ENCODE measurements at regions not wholly inside any gene's neighbourhood (a gene's known extent, or its start where the extent isn't known, plus 50 kb on each side); places are given as distances from the start of the nearest gene placed in this dataset.

- Mint-ChIP-seq H3K9me3 (peaks cover 9 to 15% of the 10 kb centered on the region in 2 donors), H3K27ac (no peak overlapping the region), H3K36me3 (peaks cover 0 to 5% of the 10 kb centered on the region in 2 donors)
- ATAC-seq = no peak
- no peak for DNase-seq (ENCODE audit: low spot score in 2 of 2)
Observed at GRCh38 chr4:166600264-166600663, 634.0 kb downstream of the SPOCK3 start.

- Mint-ChIP-seq H3K27ac (no peak overlapping the region), H3K36me3 (peaks cover 0 to 5% of the 10 kb centered on the region in 2 donors), H3K9me3 (peaks cover 9 to 14% of the 10 kb centered on the region in 2 donors)
- DNase-seq (ENCODE audit: low spot score in 2 of 2) = no peak
- no peak for ATAC-seq
Observed at GRCh38 chr4:166602068-166602467, 632.2 kb downstream of the SPOCK3 start.

- Mint-ChIP-seq H3K27ac (no peak overlapping the region), H3K36me3 (no peaks in the 10 kb centered on the region), H3K9me3 (peaks cover 3 to 7% of the 10 kb centered on the region in 2 donors)
- no peak for DNase-seq (ENCODE audit: low spot score in 2 of 2)
- no peak for ATAC-seq
Observed at GRCh38 chr4:166622425-166622977, 611.8 kb downstream of the SPOCK3 start.

- Mint-ChIP-seq H3K9me3 (peaks cover 0 to 11% of the 10 kb centered on the region in 2 donors), H3K36me3 (no peaks in the 10 kb centered on the region), H3K27ac (no peak overlapping the region)
- ATAC-seq (no peak), DNase-seq (ENCODE audit: low spot score in 2 of 2) (no peak)
Observed at GRCh38 chr4:166625018-166625637, 609.2 kb downstream of the SPOCK3 start.

- H3K27ac Mint-ChIP-seq = no peak overlapping the region
- H3K36me3 Mint-ChIP-seq = no peaks in the 10 kb centered on the region
- ATAC-seq (no peak), DNase-seq (ENCODE audit: low spot score in 2 of 2) (no peak)
- peaks cover 11 to 16% of the 10 kb centered on the region in 2 donors for H3K9me3 Mint-ChIP-seq
Observed at GRCh38 chr4:166628454-166628853, 605.8 kb downstream of the SPOCK3 start.

GRCh38 chr4:166635367-166635766 lies 598.9 kb downstream of the SPOCK3 start:
- ATAC-seq = no peak
- H3K9me3 Mint-ChIP-seq = peaks cover 19 to 20% of the 10 kb centered on the region in 2 donors
- H3K27ac Mint-ChIP-seq = no peak overlapping the region
- H3K36me3 Mint-ChIP-seq = no peaks in the 10 kb centered on the region
- DNase-seq (ENCODE audit: low spot score in 2 of 2) = no peak

GRCh38 chr4:166637816-166638215 lies 596.5 kb downstream of the SPOCK3 start:
- H3K9me3 Mint-ChIP-seq = peaks cover 9 to 10% of the 10 kb centered on the region in 2 donors
- H3K36me3 Mint-ChIP-seq = no peaks in the 10 kb centered on the region
- no peak overlapping the region for H3K27ac Mint-ChIP-seq
- ATAC-seq = no peak
- no peak for DNase-seq (ENCODE audit: low spot score in 2 of 2)

GRCh38 chr4:166655231-166655630 lies 579.1 kb downstream of the SPOCK3 start:
- peaks cover 0 to 6% of the 10 kb centered on the region in 2 donors for H3K9me3 Mint-ChIP-seq
- no peak overlapping the region for H3K27ac Mint-ChIP-seq
- no peaks in the 10 kb centered on the region for H3K36me3 Mint-ChIP-seq
- DNase-seq (ENCODE audit: low spot score in 2 of 2) = no peak
- no peak for ATAC-seq

GRCh38 chr4:166655705-166656104 lies 578.6 kb downstream of the SPOCK3 start:
- DNase-seq (ENCODE audit: low spot score in 2 of 2) (no peak), ATAC-seq (no peak)
- Mint-ChIP-seq H3K27ac (no peak overlapping the region), H3K9me3 (peaks cover 0 to 6% of the 10 kb centered on the region in 2 donors), H3K36me3 (no peaks in the 10 kb centered on the region)

- DNase-seq (ENCODE audit: low spot score in 2 of 2) (no peak), ATAC-seq (no peak)
- Mint-ChIP-seq H3K27ac (no peak overlapping the region), H3K36me3 (no peaks in the 10 kb centered on the region), H3K9me3 (peaks cover 0 to 4% of the 10 kb centered on the region in 2 donors)
Observed at GRCh38 chr4:166657261-166657660, 577.0 kb downstream of the SPOCK3 start.

GRCh38 chr4:166658585-166658984 lies 575.7 kb downstream of the SPOCK3 start:
- DNase-seq (ENCODE audit: low spot score in 2 of 2) = no peak
- no peak for ATAC-seq
- Mint-ChIP-seq H3K9me3 (peaks cover 0 to 7% of the 10 kb centered on the region in 2 donors), H3K36me3 (no peaks in the 10 kb centered on the region), H3K27ac (no peak overlapping the region)

GRCh38 chr4:166662266-166662843 lies 571.9 kb downstream of the SPOCK3 start:
- peaks cover 0 to 7% of the 10 kb centered on the region in 2 donors for H3K9me3 Mint-ChIP-seq
- no peaks in the 10 kb centered on the region for H3K36me3 Mint-ChIP-seq
- no peak overlapping the region for H3K27ac Mint-ChIP-seq
- DNase-seq (ENCODE audit: low spot score in 2 of 2) (no peak), ATAC-seq (no peak)

GRCh38 chr4:166670341-166670740 lies 564.0 kb downstream of the SPOCK3 start:
- DNase-seq (ENCODE audit: low spot score in 2 of 2) (no peak), ATAC-seq (no peak)
- H3K27ac Mint-ChIP-seq = no peak overlapping the region
- peaks cover 0 to 13% of the 10 kb centered on the region in 2 donors for H3K9me3 Mint-ChIP-seq
- no peaks in the 10 kb centered on the region for H3K36me3 Mint-ChIP-seq

GRCh38 chr4:166673911-166674310 lies 560.4 kb downstream of the SPOCK3 start:
- DNase-seq (ENCODE audit: low spot score in 2 of 2) (no peak), ATAC-seq (no peak)
- Mint-ChIP-seq H3K36me3 (no peaks in the 10 kb centered on the region), H3K9me3 (peaks cover 4 to 14% of the 10 kb centered on the region in 2 donors), H3K27ac (no peak overlapping the region)

GRCh38 chr4:166675411-166675810 lies 558.9 kb downstream of the SPOCK3 start:
- Mint-ChIP-seq H3K36me3 (no peaks in the 10 kb centered on the region), H3K27ac (no peak overlapping the region), H3K9me3 (peaks cover 7 to 10% of the 10 kb centered on the region in 2 donors)
- ATAC-seq (no peak), DNase-seq (ENCODE audit: low spot score in 2 of 2) (no peak)

- peaks cover 0 to 6% of the 10 kb centered on the region in 2 donors for H3K36me3 Mint-ChIP-seq
- no peak for DNase-seq (ENCODE audit: low spot score in 2 of 2)
- H3K9me3 Mint-ChIP-seq = peaks cover 7 to 14% of the 10 kb centered on the region in 2 donors
- no peak overlapping the region for H3K27ac Mint-ChIP-seq
- no peak for ATAC-seq
Observed at GRCh38 chr4:166680796-166681195, 553.5 kb downstream of the SPOCK3 start.

GRCh38 chr4:166682200-166682599 lies 552.1 kb downstream of the SPOCK3 start:
- peaks cover 0 to 6% of the 10 kb centered on the region in 2 donors for H3K36me3 Mint-ChIP-seq
- no peak overlapping the region for H3K27ac Mint-ChIP-seq
- H3K9me3 Mint-ChIP-seq = peaks cover 6 to 14% of the 10 kb centered on the region in 2 donors
- DNase-seq (ENCODE audit: low spot score in 2 of 2) (no peak), ATAC-seq (no peak)
